ENCODE measurements at regions not wholly inside any gene's neighbourhood (a gene's known extent, or its start where the extent isn't known, plus 50 kb on each side); places are given as distances from the start of the nearest gene placed in this dataset.

GRCh38 chr7:81135324-81135723, 216.5 kb upstream of the SEMA3C start:
- H3K9me3 Mint-ChIP-seq (ENCODE audit: insufficient read depth): no peaks in the 10 kb centered on the region
- no peak for ATAC-seq
- CTCF ChIA-PET: no interaction called here
- no peak for DNase-seq
- no peak overlapping the region for H3K4me3 Mint-ChIP-seq
- no peak overlapping the region for H3K27ac Mint-ChIP-seq
- POLR2A ChIA-PET: no interaction called here
- no peaks in the 10 kb centered on the region for H3K27me3 Mint-ChIP-seq (ENCODE audit: low read depth)
- no peaks in the 10 kb centered on the region for H3K36me3 Mint-ChIP-seq (ENCODE audit: low read depth)
- H3K4me1 Mint-ChIP-seq (ENCODE audit: low read depth): no peaks in the 10 kb centered on the region

GRCh38 chr7:81128011-81128410, 209.2 kb upstream of the SEMA3C start:
- no peaks in the 10 kb centered on the region for H3K4me1 Mint-ChIP-seq (ENCODE audit: low read depth)
- DNase-seq: no peak

DNA sequence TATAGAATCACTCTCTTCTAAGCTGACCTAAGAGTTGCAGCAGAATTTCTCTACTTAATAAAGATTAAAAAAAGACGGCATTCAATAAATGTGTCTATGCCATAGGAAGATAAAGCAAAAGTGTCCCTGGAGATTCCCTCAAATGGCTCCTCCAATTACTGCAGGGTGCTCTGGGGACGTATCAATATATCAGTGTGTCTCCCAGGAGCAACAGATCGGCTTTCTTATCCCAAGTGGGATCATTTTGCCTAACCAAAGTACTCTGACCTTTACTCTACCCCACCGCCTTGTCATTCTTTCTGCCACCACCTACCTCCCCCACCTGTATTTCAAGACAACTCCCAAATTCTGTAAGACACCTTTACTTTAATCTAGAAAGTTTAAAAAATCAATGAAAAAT, 202.0 kb upstream of the SEMA3C start:
- ChIA-PET POLR2A (no interaction called here), CTCF (no interaction called here)
- Mint-ChIP-seq H3K27ac (no peak overlapping the region), H3K9me3 (ENCODE audit: insufficient read depth) (no peaks in the 10 kb centered on the region), H3K4me1 (ENCODE audit: low read depth) (no peaks in the 10 kb centered on the region), H3K27me3 (ENCODE audit: low read depth) (no peaks in the 10 kb centered on the region), H3K36me3 (ENCODE audit: low read depth) (no peaks in the 10 kb centered on the region), H3K4me3 (no peak overlapping the region)
- DNase-seq (no peak), ATAC-seq (no peak)

More at GRCh38 chr7:81128011-81128410, 209.2 kb upstream of the SEMA3C start:
- Mint-ChIP-seq H3K27me3 (ENCODE audit: low read depth) (no peaks in the 10 kb centered on the region), H3K36me3 (ENCODE audit: low read depth) (no peaks in the 10 kb centered on the region), H3K4me3 (no peak overlapping the region), H3K27ac (no peak overlapping the region), H3K9me3 (ENCODE audit: insufficient read depth) (peaks cover 16% of the 10 kb centered on the region)
- ChIA-PET CTCF (no interaction called here), POLR2A (no interaction called here)
- no peak for ATAC-seq

DNA sequence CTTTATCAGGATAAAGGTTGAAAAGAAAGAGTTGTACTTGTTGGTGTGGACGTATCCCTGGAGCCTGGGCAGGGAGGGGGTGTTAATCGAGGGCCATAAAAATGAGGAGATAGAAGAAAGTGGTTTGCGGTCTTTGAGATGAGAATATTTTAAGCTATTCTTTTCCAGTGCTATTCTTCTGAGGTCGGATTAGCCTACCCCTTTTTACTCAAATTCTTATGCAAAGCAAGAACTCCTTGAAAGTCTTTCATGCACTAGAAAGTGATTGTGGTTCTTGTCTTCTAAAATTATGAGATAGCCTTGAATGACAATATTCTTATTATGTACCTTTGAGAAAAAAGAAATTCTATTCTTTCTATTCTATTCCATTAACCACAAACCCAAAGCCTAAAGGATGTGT, 201.3 kb upstream of the SEMA3C start:
- ChIA-PET CTCF (no interaction called here), POLR2A (no interaction called here)
- H3K4me3 Mint-ChIP-seq: no peak overlapping the region
- no peak overlapping the region for H3K27ac Mint-ChIP-seq
- ATAC-seq: no peak
- DNase-seq: no peak
- H3K4me1 Mint-ChIP-seq (ENCODE audit: low read depth): no peaks in the 10 kb centered on the region
- H3K27me3 Mint-ChIP-seq (ENCODE audit: low read depth): no peaks in the 10 kb centered on the region
- H3K36me3 Mint-ChIP-seq (ENCODE audit: low read depth): no peaks in the 10 kb centered on the region
- no peaks in the 10 kb centered on the region for H3K9me3 Mint-ChIP-seq (ENCODE audit: insufficient read depth)

- ChIA-PET POLR2A (no interaction called here), CTCF (no interaction called here)
- Mint-ChIP-seq H3K4me3 (no peak overlapping the region), H3K9me3 (ENCODE audit: insufficient read depth) (no peaks in the 10 kb centered on the region), H3K27ac (no peak overlapping the region), H3K4me1 (ENCODE audit: low read depth) (no peaks in the 10 kb centered on the region), H3K36me3 (ENCODE audit: low read depth) (no peaks in the 10 kb centered on the region), H3K27me3 (ENCODE audit: low read depth) (no peaks in the 10 kb centered on the region)
- ATAC-seq (no peak), DNase-seq (no peak)
These were observed 195.8 kb upstream of the SEMA3C start for GRCh38 chr7:81114633-81115032.

DNA sequence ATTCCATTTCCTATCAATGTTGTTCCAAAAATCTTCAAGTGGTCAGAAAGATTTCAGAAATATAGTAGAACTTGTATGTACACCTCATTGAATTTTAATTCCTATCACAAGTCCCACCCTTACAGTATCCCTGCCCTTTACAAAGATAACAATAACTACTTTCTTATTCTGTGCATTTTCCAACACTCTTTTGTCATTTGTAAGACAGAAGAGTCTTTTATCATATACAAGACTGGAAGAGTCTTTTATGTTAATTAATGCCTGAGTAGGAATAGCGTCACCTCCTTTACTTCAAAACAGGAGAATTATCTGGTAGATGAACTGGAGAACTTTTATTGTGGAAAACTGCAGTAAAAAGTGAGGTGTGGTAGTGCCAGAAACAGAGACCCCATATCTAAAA, 193.9 kb upstream of the SEMA3C start:
- Mint-ChIP-seq H3K4me1 (ENCODE audit: low read depth) (no peaks in the 10 kb centered on the region), H3K36me3 (ENCODE audit: low read depth) (no peaks in the 10 kb centered on the region), H3K4me3 (no peak overlapping the region), H3K27ac (no peak overlapping the region), H3K27me3 (ENCODE audit: low read depth) (no peaks in the 10 kb centered on the region), H3K9me3 (ENCODE audit: insufficient read depth) (no peaks in the 10 kb centered on the region)
- ATAC-seq (no peak), DNase-seq (no peak)
- CTCF ChIA-PET: no interaction called here
- POLR2A ChIA-PET: no interaction called here

GRCh38 chr7:81111781-81112540, 193.1 kb upstream of the SEMA3C start:
- Mint-ChIP-seq H3K27me3 (ENCODE audit: low read depth) (no peaks in the 10 kb centered on the region), H3K9me3 (ENCODE audit: insufficient read depth) (no peaks in the 10 kb centered on the region), H3K4me1 (ENCODE audit: low read depth) (no peaks in the 10 kb centered on the region), H3K4me3 (no peak overlapping the region), H3K27ac (no peak overlapping the region), H3K36me3 (ENCODE audit: low read depth) (no peaks in the 10 kb centered on the region)
- DNase-seq: no peak
- no peak for ATAC-seq
- ChIA-PET POLR2A (no interaction called here), CTCF (no interaction called here)

DNA sequence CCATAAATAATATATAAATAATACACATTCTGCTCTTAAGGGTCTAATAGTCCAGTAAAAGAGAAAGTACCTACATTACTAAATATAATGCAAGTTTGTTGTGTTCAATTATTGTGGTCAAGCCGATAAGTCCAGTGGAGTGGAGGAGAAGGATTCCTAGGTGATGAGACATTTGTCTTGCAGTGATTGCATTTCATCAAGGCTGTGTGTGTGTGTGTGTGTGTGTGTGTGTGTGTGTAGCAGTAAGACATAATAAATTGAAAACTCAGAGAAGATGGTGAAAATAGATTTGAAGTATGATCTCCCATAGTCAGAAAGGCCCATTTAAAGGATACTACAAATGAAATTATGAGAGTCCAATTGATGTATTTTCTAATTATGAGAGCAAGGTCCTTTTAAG, 192.5 kb upstream of the SEMA3C start:
- ATAC-seq (no peak), DNase-seq (no peak)
- POLR2A ChIA-PET: no interaction called here
- no peak overlapping the region for H3K4me3 Mint-ChIP-seq
- CTCF ChIA-PET: no interaction called here
- no peaks in the 10 kb centered on the region for H3K9me3 Mint-ChIP-seq (ENCODE audit: insufficient read depth)
- no peaks in the 10 kb centered on the region for H3K4me1 Mint-ChIP-seq (ENCODE audit: low read depth)
- H3K27me3 Mint-ChIP-seq (ENCODE audit: low read depth): no peaks in the 10 kb centered on the region
- H3K36me3 Mint-ChIP-seq (ENCODE audit: low read depth): no peaks in the 10 kb centered on the region
- no peak overlapping the region for H3K27ac Mint-ChIP-seq

DNA sequence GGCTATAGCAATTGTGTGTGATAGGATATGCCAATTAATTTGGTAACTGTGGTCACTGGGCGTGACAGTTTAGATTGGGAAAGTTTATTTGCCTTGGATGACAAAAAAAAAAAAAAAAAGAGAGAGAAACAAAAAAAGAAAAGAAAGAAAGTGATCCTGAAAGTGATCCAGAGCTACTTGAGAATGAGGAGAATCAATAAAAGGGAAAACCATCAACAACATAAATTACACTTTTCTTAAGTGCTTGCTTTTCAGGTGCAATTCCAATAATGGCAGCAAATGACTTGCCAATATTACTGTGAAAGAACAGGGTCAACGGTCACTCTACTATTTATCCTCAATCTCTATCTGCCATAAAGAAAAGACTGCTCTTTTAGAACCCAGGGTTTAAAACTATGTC, 191.8 kb upstream of the SEMA3C start:
- ATAC-seq (no peak), DNase-seq (no peak)
- no peak overlapping the region for H3K4me3 Mint-ChIP-seq
- H3K9me3 Mint-ChIP-seq (ENCODE audit: insufficient read depth): no peaks in the 10 kb centered on the region
- ChIA-PET POLR2A (no interaction called here), CTCF (no interaction called here)
- H3K27ac Mint-ChIP-seq: no peak overlapping the region
- no peaks in the 10 kb centered on the region for H3K27me3 Mint-ChIP-seq (ENCODE audit: low read depth)
- H3K36me3 Mint-ChIP-seq (ENCODE audit: low read depth): no peaks in the 10 kb centered on the region
- H3K4me1 Mint-ChIP-seq (ENCODE audit: low read depth): no peaks in the 10 kb centered on the region

DNA sequence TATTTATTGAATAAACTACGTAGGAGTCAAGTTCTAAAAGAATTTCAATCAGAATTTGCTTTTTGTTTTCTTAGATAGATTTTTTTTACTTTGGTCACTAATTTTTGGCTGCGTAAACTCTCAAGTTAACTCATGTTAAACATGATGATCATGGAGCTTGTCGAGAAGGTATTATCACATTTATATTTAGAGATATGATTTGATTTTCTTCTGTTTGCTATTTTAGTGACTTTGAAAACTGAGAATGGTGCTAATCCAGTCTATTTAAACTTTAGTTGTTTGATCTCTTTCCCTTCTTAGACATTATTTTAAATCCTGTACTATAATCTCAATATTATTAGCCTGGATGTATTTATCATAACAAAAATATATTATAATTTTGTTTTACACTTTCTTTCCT, 179.4 kb upstream of the SEMA3C start:
- ChIA-PET POLR2A (no interaction called here), CTCF (no interaction called here)
- ATAC-seq: no peak
- Mint-ChIP-seq H3K9me3 (ENCODE audit: insufficient read depth) (no peaks in the 10 kb centered on the region), H3K4me3 (no peak overlapping the region), H3K4me1 (ENCODE audit: low read depth) (no peaks in the 10 kb centered on the region), H3K36me3 (ENCODE audit: low read depth) (no peaks in the 10 kb centered on the region), H3K27ac (no peak overlapping the region), H3K27me3 (ENCODE audit: low read depth) (no peaks in the 10 kb centered on the region)
- no peak for DNase-seq

DNA sequence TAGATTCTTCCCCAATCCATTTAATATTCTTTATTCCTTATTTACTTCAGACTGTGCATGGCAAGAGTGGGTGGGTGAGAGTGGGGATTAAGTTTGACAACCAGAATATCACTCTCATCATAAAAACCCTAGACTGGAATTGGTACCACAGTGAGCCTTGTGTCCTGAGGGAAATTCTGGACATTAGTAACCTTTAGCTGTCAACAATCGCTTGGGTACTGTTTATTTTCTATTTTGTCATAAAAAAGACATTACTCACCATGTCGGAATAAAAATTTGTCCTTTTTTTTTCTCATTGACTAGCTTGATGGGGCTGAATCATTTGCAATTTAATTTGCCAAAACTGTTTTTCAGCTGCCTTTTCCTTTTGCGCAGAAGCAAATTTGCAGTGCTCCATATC, 176.1 kb upstream of the SEMA3C start:
- ChIA-PET POLR2A (no interaction called here), CTCF (no interaction called here)
- Mint-ChIP-seq H3K27ac (no peak overlapping the region), H3K4me1 (ENCODE audit: low read depth) (no peaks in the 10 kb centered on the region), H3K9me3 (ENCODE audit: insufficient read depth) (no peaks in the 10 kb centered on the region), H3K36me3 (ENCODE audit: low read depth) (no peaks in the 10 kb centered on the region), H3K27me3 (ENCODE audit: low read depth) (no peaks in the 10 kb centered on the region), H3K4me3 (no peak overlapping the region)
- ATAC-seq (no peak), DNase-seq (no peak)

DNA sequence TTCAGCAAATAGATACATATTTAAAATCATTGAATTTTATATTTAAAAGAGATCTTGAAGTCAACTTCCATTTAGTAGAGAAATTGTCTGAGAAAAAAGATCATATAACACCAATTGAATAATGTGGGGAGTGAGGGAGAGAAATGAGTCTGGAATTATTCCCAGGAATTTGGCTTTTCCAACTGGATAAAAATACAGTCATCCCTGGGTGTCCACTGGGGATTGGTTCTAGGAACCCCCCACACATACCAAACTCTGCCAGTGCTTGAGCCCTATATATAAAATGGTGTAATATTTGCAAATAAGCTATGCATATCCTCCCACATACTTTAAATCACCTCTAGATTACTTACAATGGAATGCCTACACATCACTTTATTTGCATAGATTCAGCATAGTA, 162.8 kb upstream of the SEMA3C start:
- ATAC-seq (no peak), DNase-seq (no peak)
- H3K4me3 Mint-ChIP-seq: no peak overlapping the region
- peaks cover 6% of the 10 kb centered on the region for H3K9me3 Mint-ChIP-seq (ENCODE audit: insufficient read depth)
- CTCF ChIA-PET: no interaction called here
- POLR2A ChIA-PET: no interaction called here
- H3K27ac Mint-ChIP-seq: no peak overlapping the region
- H3K36me3 Mint-ChIP-seq (ENCODE audit: low read depth): no peaks in the 10 kb centered on the region
- H3K4me1 Mint-ChIP-seq (ENCODE audit: low read depth): no peaks in the 10 kb centered on the region
- no peaks in the 10 kb centered on the region for H3K27me3 Mint-ChIP-seq (ENCODE audit: low read depth)

DNA sequence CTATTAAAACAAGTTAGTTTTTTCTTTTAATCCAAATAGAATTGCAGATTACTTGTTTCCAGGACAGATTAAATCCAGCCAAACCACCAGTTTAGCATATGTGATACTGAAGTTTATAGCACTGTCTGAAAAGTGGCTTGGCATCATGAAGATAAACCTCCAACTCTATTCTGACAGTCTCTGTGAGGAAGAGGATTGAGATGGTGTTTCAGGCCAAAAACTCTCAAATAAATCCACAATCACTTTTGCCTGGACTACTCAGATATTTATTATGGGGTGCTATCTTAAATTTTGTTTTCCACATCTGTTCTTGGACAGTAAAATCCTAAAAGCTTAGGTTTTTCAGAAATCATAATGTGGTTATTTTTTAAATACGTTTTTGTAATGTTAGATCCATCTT, 161.7 kb upstream of the SEMA3C start:
- peaks cover 6% of the 10 kb centered on the region for H3K9me3 Mint-ChIP-seq (ENCODE audit: insufficient read depth)
- POLR2A ChIA-PET: no interaction called here
- H3K27me3 Mint-ChIP-seq (ENCODE audit: low read depth): no peaks in the 10 kb centered on the region
- no peak overlapping the region for H3K4me3 Mint-ChIP-seq
- no peak overlapping the region for H3K27ac Mint-ChIP-seq
- no peaks in the 10 kb centered on the region for H3K4me1 Mint-ChIP-seq (ENCODE audit: low read depth)
- DNase-seq (no peak), ATAC-seq (no peak)
- CTCF ChIA-PET: no interaction called here
- no peaks in the 10 kb centered on the region for H3K36me3 Mint-ChIP-seq (ENCODE audit: low read depth)

Measured in activated CD8-positive, alpha-beta T cell treated with anti-CD3 and anti-CD28 coated beads, Interleukin-2, amount 10 ng/mL, durations not matched to agents 7 days and 5 days (primary cell).